GM23338 (cell line): ENCODE measurements at regions not wholly inside any gene's neighbourhood (a gene's known extent, or its start where the extent isn't known, plus 50 kb on each side); places are given as distances from the start of the nearest gene placed in this dataset.

Experiments
- ATAC-seq: fragments of 200-7000 bp; cut with Tn5 transposase; 3 replicates; pipeline ENCODE4 v1.9.1; 2020
- DNase-seq: peaks from one replicate; pipeline ENCODE4 v3.0.0-alpha.2; 2015; ENCODE audit warnings: low spot score
- H2AFZ ChIP-seq: fragments of 200-600 bp; sonication (generic); 2 replicates; pipeline ENCODE4 v1.8.0; 2016; ENCODE audit warnings: antibody characterized with exemption, mild to moderate bottlenecking, moderate library complexity
- H3F3A ChIP-seq: fragments of 200-600 bp; sonication (generic); replicated peaks from 2 replicates; pipeline ENCODE4 v1.8.0; 2017; ENCODE audit warnings: antibody characterized with exemption, mixed run types, low read depth
- H3K27ac ChIP-seq: fragments of 200-600 bp; sonication (generic); 2 replicates; pipeline ENCODE4 v1.6.1; 2016; ENCODE audit warnings: low read depth
- H3K27me3 ChIP-seq: fragments of 200-600 bp; sonication (generic); 2 replicates; pipeline ENCODE4 v1.8.0; 2016; ENCODE audit warnings: mild to moderate bottlenecking, mixed run types, moderate library complexity; ENCODE audit not compliant: insufficient read depth
- H3K36me3 ChIP-seq: fragments of 200-600 bp; sonication (generic); 2 replicates; pipeline ENCODE4 v1.8.0; 2016; ENCODE audit warnings: mild to moderate bottlenecking; ENCODE audit not compliant: insufficient read depth
- H3K4me1 ChIP-seq: fragments of 200-600 bp; sonication (generic); 2 replicates; pipeline ENCODE4 v1.8.0; 2016; ENCODE audit warnings: mild to moderate bottlenecking, moderate library complexity; ENCODE audit not compliant: insufficient read depth
- H3K4me2 ChIP-seq: fragments of 200-600 bp; sonication (generic); 2 replicates; pipeline ENCODE4 v1.7.1; 2017; ENCODE audit warnings: mixed run types
- H3K4me3 ChIP-seq: fragments of 200-600 bp; sonication (generic); 2 replicates; pipeline ENCODE4 v1.6.1; 2016; ENCODE audit warnings: mixed run types
- H3K79me2 ChIP-seq: fragments of 200-600 bp; sonication (generic); replicated peaks from 2 replicates; pipeline ENCODE4 v1.8.0; 2017; ENCODE audit warnings: mild to moderate bottlenecking; ENCODE audit not compliant: insufficient read depth
- H3K9me2 ChIP-seq: fragments of 200-600 bp; sonication (generic); 2 replicates; pipeline ENCODE4 v1.8.0; 2017; ENCODE audit not compliant: insufficient read depth
- H4K20me1 ChIP-seq: fragments of 200-600 bp; sonication (generic); replicated peaks from 2 replicates; pipeline ENCODE4 v1.8.0; 2017; ENCODE audit warnings: mild to moderate bottlenecking; ENCODE audit not compliant: insufficient read depth
- H3K27ac Mint-ChIP-seq: 2 replicates; pipeline ENCODE4 v1.8.0; 2020; ENCODE audit warnings: inconsistent platforms, mild to moderate bottlenecking, moderate library complexity, mixed read lengths
- H3K27me3 Mint-ChIP-seq: 3 replicates; pipeline ENCODE4 v1.8.0; 2022; ENCODE audit warnings: low read depth, mild to moderate bottlenecking, moderate library complexity, mixed read lengths, inconsistent platforms; ENCODE audit not compliant: insufficient read depth, poor library complexity
- H3K36me3 Mint-ChIP-seq: 3 replicates; pipeline ENCODE4 v1.8.0; 2021; ENCODE audit warnings: low read depth, mild to moderate bottlenecking, inconsistent platforms, moderate library complexity, mixed read lengths
- H3K4me1 Mint-ChIP-seq: 3 replicates; pipeline ENCODE4 v1.8.0; 2020; ENCODE audit warnings: mild to moderate bottlenecking, inconsistent platforms, mixed read lengths
- H3K4me3 Mint-ChIP-seq: 3 replicates; pipeline ENCODE4 v1.8.0; 2021; ENCODE audit warnings: moderate library complexity, mild to moderate bottlenecking, inconsistent platforms, mixed read lengths
- H3K9me3 Mint-ChIP-seq: 3 replicates; pipeline ENCODE4 v1.8.0; 2020; ENCODE audit warnings: moderate library complexity, mild to moderate bottlenecking, inconsistent platforms, mixed read lengths
- CREB1 ChIP-seq: fragments of 250-450 bp; sonication (Bioruptor Pico); IDR thresholded peaks from 2 replicates; pipeline ENCODE4 v1.5.0; 2020; ENCODE audit warnings: low read depth, mild to moderate bottlenecking, moderate library complexity
- EZH2 ChIP-seq: fragments of 200-600 bp; sonication (generic); IDR thresholded peaks from one replicate; pipeline ENCODE4 v1.8.0; 2017; ENCODE audit warnings: antibody characterized with exemption, mild to moderate bottlenecking, low read depth; ENCODE audit not compliant: unreplicated experiment
- JUNB ChIP-seq: IDR thresholded peaks from one replicate; pipeline ENCODE4 v1.6.1; 2016; ENCODE audit warnings: antibody characterized with exemption; ENCODE audit not compliant: unreplicated experiment
- NANOG ChIP-seq: IDR thresholded peaks from 2 replicates; pipeline ENCODE4 v1.6.1; 2016; ENCODE audit warnings: antibody characterized with exemption, borderline replicate concordance
- POLR2AphosphoS5 ChIP-seq: IDR thresholded peaks from 2 replicates; pipeline ENCODE4 v1.6.1; 2016; ENCODE audit warnings: antibody characterized with exemption, low read depth
- STAT1 ChIP-seq: IDR thresholded peaks from one replicate; pipeline ENCODE4 v1.6.1; 2016; ENCODE audit warnings: antibody characterized with exemption; ENCODE audit not compliant: unreplicated experiment
- ZNF114 ChIP-seq: fragments of 250-450 bp; sonication (Bioruptor Pico); IDR thresholded peaks from 2 replicates; pipeline ENCODE4 v1.5.0; 2020; ENCODE audit warnings: mild to moderate bottlenecking, moderate library complexity
- ZNF331 ChIP-seq: fragments of 250-450 bp; sonication (Bioruptor Pico); IDR thresholded peaks from 2 replicates; pipeline ENCODE4 v1.5.0; 2020; ENCODE audit warnings: low read depth, mild to moderate bottlenecking, moderate library complexity
- TF ChIP-seq, protein P1 (sequence below): IDR thresholded peaks from 2 replicates; pipeline ENCODE4 v1.6.1; 2016; ENCODE audit warnings: antibody characterized with exemption
- TF ChIP-seq, protein P2 (sequence below), 2 experiments: fragments of 200-600 bp in 1 of 2; sonication (generic) in 1 of 2; conservative IDR thresholded peaks; 2 replicates each; pipeline versions ENCODE4 v1.5.1 to v1.6.1; 2016 to 2017; ENCODE audit warnings: antibody characterized with exemption in 2 of 2, low read depth in 2 of 2, mild to moderate bottlenecking in 2 of 2, moderate library complexity in 1 of 2
- TF ChIP-seq, protein P3 (sequence below): fragments of 250-450 bp; sonication (Bioruptor Pico); IDR thresholded peaks from 2 replicates; pipeline ENCODE4 v1.5.0; 2020; ENCODE audit warnings: mild to moderate bottlenecking, moderate library complexity

DNA sequence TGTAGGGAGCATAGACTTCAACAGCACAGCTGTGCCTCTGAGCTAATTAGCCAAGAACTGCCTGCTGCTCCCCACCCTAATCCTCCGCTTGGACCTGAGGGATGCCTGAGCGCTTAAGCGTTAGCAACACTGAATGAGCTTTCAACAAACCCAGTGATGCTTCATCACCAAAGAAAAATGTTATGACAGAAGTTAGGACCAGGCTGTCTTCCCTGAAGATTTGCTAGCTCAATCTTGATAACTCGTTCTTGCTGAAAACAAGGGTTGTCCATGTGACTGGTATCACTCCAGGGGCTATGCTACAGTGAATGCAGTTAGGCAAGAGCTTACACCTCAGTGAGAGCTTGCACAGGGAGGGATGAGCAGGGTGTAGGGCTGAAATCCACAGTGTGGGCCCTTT lies 190.7 kb upstream of the SIX2 start:
- H3K36me3 ChIP-seq, result no peaks in the 10 kb centered on the region
- TF ChIP-seq, protein P1, sequence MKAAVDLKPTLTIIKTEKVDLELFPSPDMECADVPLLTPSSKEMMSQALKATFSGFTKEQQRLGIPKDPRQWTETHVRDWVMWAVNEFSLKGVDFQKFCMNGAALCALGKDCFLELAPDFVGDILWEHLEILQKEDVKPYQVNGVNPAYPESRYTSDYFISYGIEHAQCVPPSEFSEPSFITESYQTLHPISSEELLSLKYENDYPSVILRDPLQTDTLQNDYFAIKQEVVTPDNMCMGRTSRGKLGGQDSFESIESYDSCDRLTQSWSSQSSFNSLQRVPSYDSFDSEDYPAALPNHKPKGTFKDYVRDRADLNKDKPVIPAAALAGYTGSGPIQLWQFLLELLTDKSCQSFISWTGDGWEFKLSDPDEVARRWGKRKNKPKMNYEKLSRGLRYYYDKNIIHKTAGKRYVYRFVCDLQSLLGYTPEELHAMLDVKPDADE, result no peak
- TF ChIP-seq JUNB (no peak), EZH2 (no peak), STAT1 (no peak)
- Mint-ChIP-seq H3K4me1 (no peaks in the 10 kb centered on the region), H3K36me3 (no peaks in the 10 kb centered on the region), H3K27me3 (peaks cover 2% of the 10 kb centered on the region), H3K9me3 (no peaks in the 10 kb centered on the region; the same call in 2 of the 3 replicates), H3K4me3 (no peak overlapping the region), H3K27ac (no peak overlapping the region)
- no peak overlapping the region for H3K4me2 ChIP-seq
- H4K20me1 ChIP-seq, result no peaks in the 10 kb centered on the region
- H3K4me3 ChIP-seq, result no peak overlapping the region
- DNase-seq (no peak), ATAC-seq (no peak)
- H2AFZ ChIP-seq, result no peak overlapping the region
- no peaks in the 10 kb centered on the region for H3F3A ChIP-seq
- H3K4me1 ChIP-seq, result no peaks in the 10 kb centered on the region
- H3K27me3 ChIP-seq, result no peaks in the 10 kb centered on the region
- no peaks in the 10 kb centered on the region for H3K9me2 ChIP-seq
- no peak overlapping the region for H3K27ac ChIP-seq
- H3K79me2 ChIP-seq, result no peaks in the 10 kb centered on the region

DNA sequence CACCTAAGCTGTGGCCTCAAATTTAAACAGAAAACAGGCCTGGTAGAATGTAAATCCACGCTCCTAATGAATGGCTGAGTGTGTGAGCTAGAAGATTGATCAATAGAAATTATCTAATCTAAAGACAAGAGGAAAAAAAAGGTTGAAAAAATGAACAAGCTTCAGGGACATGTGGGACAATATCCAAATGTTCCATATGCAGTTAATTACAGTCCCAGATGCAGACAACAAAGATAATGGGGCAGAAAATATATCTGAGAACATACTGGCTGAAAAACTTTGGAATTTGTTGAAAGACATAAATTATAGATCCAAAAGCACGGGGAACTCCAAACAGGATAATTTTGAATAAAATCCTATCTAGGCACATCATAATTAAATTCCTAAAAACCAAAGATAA lies 186.7 kb upstream of the SIX2 start:
- Mint-ChIP-seq H3K4me1 (peaks cover 14% of the 10 kb centered on the region), H3K27ac (no peak overlapping the region), H3K4me3 (no peak overlapping the region), H3K36me3 (no peaks in the 10 kb centered on the region), H3K27me3 (peaks cover 2% of the 10 kb centered on the region), H3K9me3 (no peaks in the 10 kb centered on the region; the same call in 2 of the 3 replicates)
- peaks cover 9% of the 10 kb centered on the region; the same call in 1 of the 2 replicates for H3K4me1 ChIP-seq
- H3K27ac ChIP-seq, result no peak overlapping the region
- DNase-seq, result no peak
- H3K36me3 ChIP-seq, result no peaks in the 10 kb centered on the region
- no peaks in the 10 kb centered on the region for H3K27me3 ChIP-seq
- no peak overlapping the region for H3K4me2 ChIP-seq
- H3K4me3 ChIP-seq, result no peak overlapping the region
- no peak overlapping the region for H2AFZ ChIP-seq
- H3K79me2 ChIP-seq, result no peaks in the 10 kb centered on the region
- no peaks in the 10 kb centered on the region for H3F3A ChIP-seq
- TF ChIP-seq, protein P2, sequence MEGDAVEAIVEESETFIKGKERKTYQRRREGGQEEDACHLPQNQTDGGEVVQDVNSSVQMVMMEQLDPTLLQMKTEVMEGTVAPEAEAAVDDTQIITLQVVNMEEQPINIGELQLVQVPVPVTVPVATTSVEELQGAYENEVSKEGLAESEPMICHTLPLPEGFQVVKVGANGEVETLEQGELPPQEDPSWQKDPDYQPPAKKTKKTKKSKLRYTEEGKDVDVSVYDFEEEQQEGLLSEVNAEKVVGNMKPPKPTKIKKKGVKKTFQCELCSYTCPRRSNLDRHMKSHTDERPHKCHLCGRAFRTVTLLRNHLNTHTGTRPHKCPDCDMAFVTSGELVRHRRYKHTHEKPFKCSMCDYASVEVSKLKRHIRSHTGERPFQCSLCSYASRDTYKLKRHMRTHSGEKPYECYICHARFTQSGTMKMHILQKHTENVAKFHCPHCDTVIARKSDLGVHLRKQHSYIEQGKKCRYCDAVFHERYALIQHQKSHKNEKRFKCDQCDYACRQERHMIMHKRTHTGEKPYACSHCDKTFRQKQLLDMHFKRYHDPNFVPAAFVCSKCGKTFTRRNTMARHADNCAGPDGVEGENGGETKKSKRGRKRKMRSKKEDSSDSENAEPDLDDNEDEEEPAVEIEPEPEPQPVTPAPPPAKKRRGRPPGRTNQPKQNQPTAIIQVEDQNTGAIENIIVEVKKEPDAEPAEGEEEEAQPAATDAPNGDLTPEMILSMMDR (conservative IDR thresholded peaks at IDR 0.05; ENCODE audit: low read depth in 2 of 2), result no peak
- TF ChIP-seq, protein P1, result no peak
- TF ChIP-seq ZNF331 (no peak), NANOG (no peak), POLR2AphosphoS5 (no peak), ZNF114 (CRISPR knock-in tag) (no peak), CREB1 (CRISPR knock-in tag) (no peak)
- TF ChIP-seq, protein P3, sequence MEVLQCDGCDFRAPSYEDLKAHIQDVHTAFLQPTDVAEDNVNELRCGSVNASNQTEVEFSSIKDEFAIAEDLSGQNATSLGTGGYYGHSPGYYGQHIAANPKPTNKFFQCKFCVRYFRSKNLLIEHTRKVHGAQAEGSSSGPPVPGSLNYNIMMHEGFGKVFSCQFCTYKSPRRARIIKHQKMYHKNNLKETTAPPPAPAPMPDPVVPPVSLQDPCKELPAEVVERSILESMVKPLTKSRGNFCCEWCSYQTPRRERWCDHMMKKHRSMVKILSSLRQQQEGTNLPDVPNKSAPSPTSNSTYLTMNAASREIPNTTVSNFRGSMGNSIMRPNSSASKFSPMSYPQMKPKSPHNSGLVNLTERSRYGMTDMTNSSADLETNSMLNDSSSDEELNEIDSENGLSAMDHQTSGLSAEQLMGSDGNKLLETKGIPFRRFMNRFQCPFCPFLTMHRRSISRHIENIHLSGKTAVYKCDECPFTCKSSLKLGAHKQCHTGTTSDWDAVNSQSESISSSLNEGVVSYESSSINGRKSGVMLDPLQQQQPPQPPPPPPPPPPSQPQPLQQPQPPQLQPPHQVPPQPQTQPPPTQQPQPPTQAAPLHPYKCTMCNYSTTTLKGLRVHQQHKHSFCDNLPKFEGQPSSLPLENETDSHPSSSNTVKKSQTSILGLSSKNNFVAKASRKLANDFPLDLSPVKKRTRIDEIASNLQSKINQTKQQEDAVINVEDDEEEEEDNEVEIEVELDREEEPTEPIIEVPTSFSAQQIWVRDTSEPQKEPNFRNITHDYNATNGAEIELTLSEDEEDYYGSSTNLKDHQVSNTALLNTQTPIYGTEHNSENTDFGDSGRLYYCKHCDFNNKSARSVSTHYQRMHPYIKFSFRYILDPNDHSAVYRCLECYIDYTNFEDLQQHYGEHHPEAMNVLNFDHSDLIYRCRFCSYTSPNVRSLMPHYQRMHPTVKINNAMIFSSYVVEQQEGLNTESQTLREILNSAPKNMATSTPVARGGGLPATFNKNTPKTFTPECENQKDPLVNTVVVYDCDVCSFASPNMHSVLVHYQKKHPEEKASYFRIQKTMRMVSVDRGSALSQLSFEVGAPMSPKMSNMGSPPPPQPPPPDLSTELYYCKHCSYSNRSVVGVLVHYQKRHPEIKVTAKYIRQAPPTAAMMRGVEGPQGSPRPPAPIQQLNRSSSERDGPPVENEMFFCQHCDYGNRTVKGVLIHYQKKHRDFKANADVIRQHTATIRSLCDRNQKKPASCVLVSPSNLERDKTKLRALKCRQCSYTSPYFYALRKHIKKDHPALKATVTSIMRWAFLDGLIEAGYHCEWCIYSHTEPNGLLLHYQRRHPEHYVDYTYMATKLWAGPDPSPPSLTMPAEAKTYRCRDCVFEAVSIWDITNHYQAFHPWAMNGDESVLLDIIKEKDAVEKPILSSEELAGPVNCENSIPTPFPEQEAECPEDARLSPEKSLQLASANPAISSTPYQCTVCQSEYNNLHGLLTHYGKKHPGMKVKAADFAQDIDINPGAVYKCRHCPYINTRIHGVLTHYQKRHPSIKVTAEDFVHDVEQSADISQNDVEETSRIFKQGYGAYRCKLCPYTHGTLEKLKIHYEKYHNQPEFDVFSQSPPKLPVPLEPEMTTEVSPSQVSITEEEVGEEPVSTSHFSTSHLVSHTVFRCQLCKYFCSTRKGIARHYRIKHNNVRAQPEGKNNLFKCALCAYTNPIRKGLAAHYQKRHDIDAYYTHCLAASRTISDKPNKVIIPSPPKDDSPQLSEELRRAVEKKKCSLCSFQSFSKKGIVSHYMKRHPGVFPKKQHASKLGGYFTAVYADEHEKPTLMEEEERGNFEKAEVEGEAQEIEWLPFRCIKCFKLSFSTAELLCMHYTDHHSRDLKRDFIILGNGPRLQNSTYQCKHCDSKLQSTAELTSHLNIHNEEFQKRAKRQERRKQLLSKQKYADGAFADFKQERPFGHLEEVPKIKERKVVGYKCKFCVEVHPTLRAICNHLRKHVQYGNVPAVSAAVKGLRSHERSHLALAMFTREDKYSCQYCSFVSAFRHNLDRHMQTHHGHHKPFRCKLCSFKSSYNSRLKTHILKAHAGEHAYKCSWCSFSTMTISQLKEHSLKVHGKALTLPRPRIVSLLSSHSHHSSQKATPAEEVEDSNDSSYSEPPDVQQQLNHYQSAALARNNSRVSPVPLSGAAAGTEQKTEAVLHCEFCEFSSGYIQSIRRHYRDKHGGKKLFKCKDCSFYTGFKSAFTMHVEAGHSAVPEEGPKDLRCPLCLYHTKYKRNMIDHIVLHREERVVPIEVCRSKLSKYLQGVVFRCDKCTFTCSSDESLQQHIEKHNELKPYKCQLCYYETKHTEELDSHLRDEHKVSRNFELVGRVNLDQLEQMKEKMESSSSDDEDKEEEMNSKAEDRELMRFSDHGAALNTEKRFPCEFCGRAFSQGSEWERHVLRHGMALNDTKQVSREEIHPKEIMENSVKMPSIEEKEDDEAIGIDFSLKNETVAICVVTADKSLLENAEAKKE (CRISPR knock-in tag), result no peak
- ATAC-seq, result no peak
- H3K9me2 ChIP-seq, result peaks cover 2% of the 10 kb centered on the region; the same call in 1 of the 2 replicates
- H4K20me1 ChIP-seq, result no peaks in the 10 kb centered on the region
